Keratinocyte (primary cell): ENCODE measurements at regions not wholly inside any gene's neighbourhood (a gene's known extent, or its start where the extent isn't known, plus 50 kb on each side); places are given as distances from the start of the nearest gene placed in this dataset.

Source experiments
- EZH2 ChIP-seq: IDR thresholded peaks from one replicate; pipeline ENCODE4 v1.6.1; 2012; ENCODE audit warnings: inconsistent platforms, mild to moderate bottlenecking, low read length, moderate library complexity
- TF ChIP-seq, protein P1 (sequence below), 3 experiments: IDR thresholded peaks in 1 of 3; conservative IDR thresholded peaks in 1 of 3; optimal IDR thresholded peaks in 1 of 3; 2 replicates in 2 of 3; 3 replicates in 1 of 3; pipeline versions ENCODE3 to v1.5.1; 2011; ENCODE audit warnings: low read length in 3 of 3, mild to moderate bottlenecking in 3 of 3, moderate library complexity in 2 of 3, control low read depth in 1 of 3, inconsistent platforms in 1 of 3; ENCODE audit not compliant: insufficient read depth in 2 of 3; ENCODE audit errors: extremely low read depth in 1 of 3

DNA sequence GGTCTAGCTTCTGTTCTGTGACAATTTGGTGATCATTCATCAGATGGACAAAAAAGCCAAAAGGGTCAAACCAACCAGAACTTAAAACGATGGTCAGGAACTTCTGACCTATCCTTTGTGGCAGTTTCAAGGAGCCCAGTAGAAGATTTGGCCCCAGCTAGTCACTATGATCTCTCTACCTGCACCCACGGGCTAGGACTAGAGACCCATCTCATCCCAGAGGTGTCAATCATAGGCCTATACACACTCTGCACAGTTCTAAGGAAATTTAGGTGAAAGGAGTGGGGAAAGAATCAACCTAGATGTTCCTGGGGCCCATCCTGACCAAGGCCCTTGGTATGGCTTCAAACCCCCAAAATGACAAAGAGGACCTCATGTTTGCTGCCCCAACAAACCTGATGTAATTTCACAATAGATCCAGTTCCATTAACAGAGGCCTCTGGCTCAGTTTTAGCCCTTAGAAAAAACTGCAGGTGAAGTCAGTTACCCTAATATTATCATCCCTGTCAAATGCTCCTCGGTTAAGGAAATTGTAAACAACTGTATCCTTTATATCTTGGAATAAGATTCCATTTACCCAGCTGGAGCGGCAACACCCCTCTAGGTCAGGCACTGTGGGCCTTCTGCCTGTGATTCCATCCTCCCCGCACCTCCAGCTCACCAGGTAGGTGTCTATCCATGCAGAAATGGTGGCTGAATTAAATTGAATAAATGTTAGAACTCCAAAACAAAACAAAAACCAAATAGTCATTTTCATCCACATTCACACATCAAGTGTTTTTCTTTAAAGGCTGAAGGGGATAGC is 138.7 kb downstream of the ENC1 start:
- TF ChIP-seq, protein P1, sequence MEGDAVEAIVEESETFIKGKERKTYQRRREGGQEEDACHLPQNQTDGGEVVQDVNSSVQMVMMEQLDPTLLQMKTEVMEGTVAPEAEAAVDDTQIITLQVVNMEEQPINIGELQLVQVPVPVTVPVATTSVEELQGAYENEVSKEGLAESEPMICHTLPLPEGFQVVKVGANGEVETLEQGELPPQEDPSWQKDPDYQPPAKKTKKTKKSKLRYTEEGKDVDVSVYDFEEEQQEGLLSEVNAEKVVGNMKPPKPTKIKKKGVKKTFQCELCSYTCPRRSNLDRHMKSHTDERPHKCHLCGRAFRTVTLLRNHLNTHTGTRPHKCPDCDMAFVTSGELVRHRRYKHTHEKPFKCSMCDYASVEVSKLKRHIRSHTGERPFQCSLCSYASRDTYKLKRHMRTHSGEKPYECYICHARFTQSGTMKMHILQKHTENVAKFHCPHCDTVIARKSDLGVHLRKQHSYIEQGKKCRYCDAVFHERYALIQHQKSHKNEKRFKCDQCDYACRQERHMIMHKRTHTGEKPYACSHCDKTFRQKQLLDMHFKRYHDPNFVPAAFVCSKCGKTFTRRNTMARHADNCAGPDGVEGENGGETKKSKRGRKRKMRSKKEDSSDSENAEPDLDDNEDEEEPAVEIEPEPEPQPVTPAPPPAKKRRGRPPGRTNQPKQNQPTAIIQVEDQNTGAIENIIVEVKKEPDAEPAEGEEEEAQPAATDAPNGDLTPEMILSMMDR (optimal IDR thresholded peaks at IDR 0.05 in 1 of 3, IDR thresholded peaks at IDR 0.05 in 1 of 3, conservative IDR thresholded peaks at IDR 0.05 in 1 of 3; ENCODE audit: extremely low read depth in 1 of 3, insufficient read depth in 2 of 3, low read length in 3 of 3): no peak
- no peak for TF ChIP-seq EZH2
